H1 (cell line): ENCODE measurements at regions not wholly inside any gene's neighbourhood (a gene's known extent, or its start where the extent isn't known, plus 50 kb on each side); places are given as distances from the start of the nearest gene placed in this dataset.

Source experiments
- CTCF ChIA-PET: fragments of 300-600 bp; sonication (Branson Sonifier 250); formaldehyde crosslinking; loops from one replicate; lab custom pipeline; 2021; ENCODE audit not compliant: partially characterized antibody; lab: Charles Lee
- POLR2A ChIA-PET: fragments of 300-600 bp; sonication (Branson Sonifier 250); formaldehyde crosslinking; loops from one replicate; lab custom pipeline; 2021; ENCODE audit warnings: inconsistent platforms; ENCODE audit not compliant: partially characterized antibody; lab: Charles Lee
- DNase-seq, 2 experiments: peaks; one replicate each; pipeline versions ENCODE4 v3.0.0 to v3.0.0-alpha.2; 2010 to 2022; ENCODE audit warnings: low spot score in 2 of 2, low read depth in 1 of 2, mixed read lengths in 1 of 2
- FAIRE-seq: peaks from 2 replicates; lab custom pipeline; 2011; peaks lifted over from hg19 to GRCh38; lab: Jason Lieb, UNC
- H2AFZ ChIP-seq: 2 replicates; pipeline ENCODE4 v1.8.1; 2012; ENCODE audit warnings: low read length, inconsistent platforms
- H2AK5ac ChIP-seq: 2 replicates; pipeline ENCODE4 v1.6.1; 2013; ENCODE audit warnings: low read depth, low read length
- H2BK120ac ChIP-seq: replicated peaks from 2 replicates; pipeline ENCODE3; 2013; ENCODE audit warnings: low read depth, low read length, inconsistent platforms
- H2BK12ac ChIP-seq: 2 replicates; pipeline ENCODE4 v1.6.1; 2013; ENCODE audit warnings: low read depth, low read length
- H2BK15ac ChIP-seq: 2 replicates; pipeline ENCODE4 v1.6.1; 2013; ENCODE audit warnings: low read length
- H2BK20ac ChIP-seq: 2 replicates; pipeline ENCODE4 v1.6.1; 2013; ENCODE audit warnings: low read length
- H2BK5ac ChIP-seq: 2 replicates; pipeline ENCODE4 v1.6.1; 2013; ENCODE audit warnings: low read depth, low read length
- H3K14ac ChIP-seq: 2 replicates; pipeline ENCODE4 v1.6.1; 2013; ENCODE audit warnings: inconsistent platforms; ENCODE audit not compliant: insufficient read length
- H3K18ac ChIP-seq: 2 replicates; pipeline ENCODE4 v1.6.1; 2013; ENCODE audit warnings: low read length; ENCODE audit errors: extremely low read depth
- H3K23ac ChIP-seq: 2 replicates; pipeline ENCODE4 v1.6.1; 2013; ENCODE audit warnings: inconsistent platforms; ENCODE audit not compliant: insufficient read length
- H3K23me2 ChIP-seq: 2 replicates; pipeline ENCODE4 v1.6.1; 2013; ENCODE audit warnings: low read depth, low read length
- H3K27ac ChIP-seq: 2 replicates; pipeline ENCODE4 v1.6.1; 2011; ENCODE audit warnings: low read depth, low read length, inconsistent platforms
- H3K27me3 ChIP-seq, 4 experiments: replicated peaks in 1 of 4; 1 replicate in 1 of 4; 2 replicates in 3 of 4; pipeline versions ENCODE4 v1.6.1 to v1.8.1; 2011 to 2013; ENCODE audit warnings: low read length in 3 of 4, mild to moderate bottlenecking in 3 of 4, inconsistent platforms in 2 of 4, mixed read lengths in 2 of 4, moderate library complexity in 1 of 4; ENCODE audit not compliant: control insufficient read depth in 3 of 4, insufficient read depth in 3 of 4; ENCODE audit errors: extremely low read depth in 1 of 4
- H3K36me3 ChIP-seq, 4 experiments: 2 replicates each; pipeline versions ENCODE4 v1.6.1 to v1.8.1; 2011 to 2013; ENCODE audit warnings: mild to moderate bottlenecking in 4 of 4, low read length in 3 of 4, moderate library complexity in 2 of 4, control low read depth in 1 of 4, inconsistent platforms in 1 of 4; ENCODE audit not compliant: insufficient read depth in 4 of 4, control insufficient read depth in 2 of 4
- H3K4ac ChIP-seq: replicated peaks from 2 replicates; pipeline ENCODE3; 2013; ENCODE audit warnings: low read length, low read depth, mixed read lengths, inconsistent platforms; ENCODE audit not compliant: insufficient read length
- H3K4me1 ChIP-seq, 4 experiments: replicated peaks in 1 of 4; 1 replicate in 1 of 4; 2 replicates in 3 of 4; pipeline versions ENCODE4 v1.6.1 to v1.8.1; 2011 to 2013; ENCODE audit warnings: low read length in 3 of 4, inconsistent platforms in 2 of 4, mixed read lengths in 1 of 4; ENCODE audit not compliant: insufficient read depth in 4 of 4, control insufficient read depth in 3 of 4
- H3K4me2 ChIP-seq, 2 experiments: 2 replicates each; pipeline versions ENCODE4 v1.6.1 to v1.8.1; 2011 to 2013; ENCODE audit warnings: low read depth in 2 of 2, low read length in 2 of 2, control low read depth in 1 of 2, inconsistent platforms in 1 of 2, mild to moderate bottlenecking in 1 of 2; ENCODE audit not compliant: insufficient read depth in 1 of 2
- H3K4me3 ChIP-seq, 4 experiments: fragments of 200-600, 300-600 bp in 1 of 4; sonication (generic), shearing (Covaris generic), sonication (Bioruptor Twin) in 1 of 4; 2 replicates each; pipeline versions ENCODE4 v1.5.1 to v1.8.1; 2011 to 2016; ENCODE audit warnings: low read length in 4 of 4, low read depth in 3 of 4, control low read depth in 2 of 4, inconsistent platforms in 2 of 4, mild to moderate bottlenecking in 2 of 4, mixed read lengths in 1 of 4, moderate library complexity in 1 of 4; ENCODE audit not compliant: insufficient read depth in 2 of 4; ENCODE audit errors: extremely low read depth in 1 of 4
- H3K56ac ChIP-seq: replicated peaks from 2 replicates; pipeline ENCODE3; 2013; ENCODE audit warnings: low read depth, mild to moderate bottlenecking, mixed read lengths, low read length, inconsistent platforms; ENCODE audit not compliant: insufficient read length
- H3K79me1 ChIP-seq: 2 replicates; pipeline ENCODE4 v1.6.1; 2013; ENCODE audit warnings: low read depth, low read length, control low read depth
- H3K79me2 ChIP-seq, 2 experiments: 2 replicates each; pipeline versions ENCODE4 v1.6.1 to v1.8.1; 2012 to 2013; ENCODE audit warnings: low read length in 2 of 2, mild to moderate bottlenecking in 2 of 2, inconsistent platforms in 1 of 2; ENCODE audit not compliant: insufficient read depth in 2 of 2, control insufficient read depth in 1 of 2
- H3K9ac ChIP-seq, 4 experiments: replicated peaks in 1 of 4; 1 replicate in 1 of 4; 2 replicates in 3 of 4; pipeline versions ENCODE4 v1.6.1 to v1.8.1; 2011 to 2013; ENCODE audit warnings: low read depth in 3 of 4, low read length in 3 of 4, control low read depth in 2 of 4, mild to moderate bottlenecking in 2 of 4, moderate library complexity in 2 of 4, inconsistent platforms in 1 of 4; ENCODE audit errors: extremely low read depth in 1 of 4
- H3K9me3 ChIP-seq, 2 experiments: 2 replicates each; pipeline versions ENCODE4 v1.6.1 to v1.8.1; 2012 to 2013; ENCODE audit warnings: mild to moderate bottlenecking in 2 of 2, moderate library complexity in 2 of 2, control low read depth in 1 of 2, inconsistent platforms in 1 of 2, low read depth in 1 of 2, low read length in 1 of 2, mixed read lengths in 1 of 2; ENCODE audit not compliant: insufficient read depth in 2 of 2
- H4K20me1 ChIP-seq, 2 experiments: replicated peaks in 1 of 2; 2 replicates each; pipeline versions ENCODE3 to v1.8.1; 2011 to 2013; ENCODE audit warnings: inconsistent platforms in 2 of 2, low read length in 2 of 2, mild to moderate bottlenecking in 1 of 2; ENCODE audit not compliant: insufficient read depth in 2 of 2, control insufficient read depth in 1 of 2
- H4K5ac ChIP-seq: 2 replicates; pipeline ENCODE4 v1.6.1; 2013; ENCODE audit warnings: low read length, low read depth, mixed read lengths, inconsistent platforms; ENCODE audit not compliant: insufficient read length
- H4K8ac ChIP-seq: 2 replicates; pipeline ENCODE4 v1.8.0; 2013; ENCODE audit warnings: mild to moderate bottlenecking, moderate library complexity, low read length, inconsistent platforms; ENCODE audit not compliant: insufficient read depth; ENCODE audit errors: extremely low read depth
- H4K91ac ChIP-seq: replicated peaks from 2 replicates; pipeline ENCODE3; 2013; ENCODE audit warnings: low read length, mixed read lengths, inconsistent platforms; ENCODE audit not compliant: insufficient read length
- CBX8 ChIP-seq: fragments of 300-800, 300-1000 bp; sonication (generic); IDR thresholded peaks from 2 replicates; pipeline ENCODE4 v1.7.1; 2016; ENCODE audit warnings: low read depth, low read length, borderline replicate concordance
- CREB1 ChIP-seq: IDR thresholded peaks from 2 replicates; pipeline ENCODE4 v1.6.1; 2012; ENCODE audit warnings: inconsistent platforms
- EGR1 ChIP-seq: IDR thresholded peaks from 2 replicates; pipeline ENCODE4 v1.6.1; 2011; ENCODE audit warnings: low read depth, low read length, borderline replicate concordance
- EZH2 ChIP-seq: fragments of 200-600 bp; sonication (generic); IDR thresholded peaks from 2 replicates; pipeline ENCODE4 v1.7.1; 2012; ENCODE audit warnings: low read depth, mild to moderate bottlenecking, moderate library complexity, low read length, inconsistent platforms; ENCODE audit not compliant: severe bottlenecking
- HDAC6 ChIP-seq: IDR thresholded peaks from one replicate; pipeline ENCODE4 v1.7.1; 2012; ENCODE audit warnings: low read depth, mild to moderate bottlenecking, inconsistent platforms, low read length, moderate library complexity
- KDM5A ChIP-seq: fragments of 200-600 bp; IDR thresholded peaks from 2 replicates; pipeline ENCODE4 v1.7.1; 2012; ENCODE audit warnings: mild to moderate bottlenecking, low read length, inconsistent platforms, mixed read lengths
- MAFK ChIP-seq: IDR thresholded peaks from 2 replicates; pipeline ENCODE4 v1.6.1; 2012; ENCODE audit warnings: low read depth, mild to moderate bottlenecking, improper control_type of control experiment, low read length
- POLR2AphosphoS5 ChIP-seq: IDR thresholded peaks from 2 replicates; pipeline ENCODE4 v1.6.1; 2011; ENCODE audit warnings: low read depth, low read length
- SP1 ChIP-seq: IDR thresholded peaks from 2 replicates; pipeline ENCODE4 v1.6.1; 2011; ENCODE audit warnings: low read depth, low read length
- SP4 ChIP-seq: IDR thresholded peaks from 2 replicates; pipeline ENCODE4 v1.6.1; 2012; ENCODE audit warnings: low read length, inconsistent platforms
- SRF ChIP-seq: IDR thresholded peaks from 2 replicates; pipeline ENCODE4 v1.6.1; 2011; ENCODE audit warnings: mild to moderate bottlenecking, low read depth, low read length, moderate library complexity
- TAF1 ChIP-seq: IDR thresholded peaks from 2 replicates; pipeline ENCODE4 v1.6.1; 2011; ENCODE audit warnings: mild to moderate bottlenecking, low read depth, low read length
- TAF7 ChIP-seq: optimal IDR thresholded peaks from 2 replicates; pipeline ENCODE3; 2011; ENCODE audit warnings: low read depth, mild to moderate bottlenecking, inconsistent platforms, low read length, moderate library complexity, borderline replicate concordance
- WGBS, 2 experiments: shearing (Covaris generic) in 1 of 2; methylation state at CpG; one replicate each; pipeline versions ENCODE4 v1.1.6 to v1.1.7; 2013 to 2015; ENCODE audit warnings: low lambda C conversion rate in 2 of 2, mixed read lengths in 2 of 2, inconsistent platforms in 1 of 2, low coverage in 1 of 2, missing lambda C conversion rate in 1 of 2; ENCODE audit not compliant: insufficient replicate concordance in 2 of 2, insufficient coverage in 1 of 2, insufficient read length in 1 of 2; ENCODE audit errors: extremely low coverage in 1 of 2, missing lambda C conversion rate in 1 of 2; 5-methylcytosine and 5-hydroxymethylcytosine counted together

DNA sequence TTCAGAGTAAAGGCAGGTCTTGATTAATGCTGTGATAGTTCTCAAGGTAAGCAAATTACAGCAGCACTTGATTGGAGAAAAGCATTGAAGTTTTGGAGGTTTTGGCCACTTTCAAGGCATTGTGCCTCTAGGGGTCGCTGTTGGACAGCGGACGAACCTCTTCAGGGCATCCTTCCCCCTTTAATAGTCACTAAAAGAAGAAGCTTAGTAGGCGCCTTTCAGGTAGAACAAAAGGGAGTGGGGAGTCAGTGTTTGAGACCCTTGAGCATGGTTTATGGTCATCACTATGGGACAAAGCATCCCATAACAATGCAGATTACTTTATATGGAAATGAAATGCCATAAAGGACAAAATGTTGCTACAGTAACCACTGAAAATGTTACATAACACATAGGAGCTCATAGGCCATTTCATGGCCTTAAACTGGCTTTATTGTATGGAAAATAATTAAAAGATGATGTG, 199.5 kb upstream of the DCN start:
- Histone ChIP-seq H4K8ac (no peak overlapping the region), H4K20me1 (no peaks in the 10 kb centered on the region), H3K79me2 (no peaks in the 10 kb centered on the region), H2BK15ac (no peak overlapping the region), H3K18ac (no peak overlapping the region), H3K79me1 (no peaks in the 10 kb centered on the region), H3K23me2 (no peaks in the 10 kb centered on the region), H3K4me2 (peak overlapping the region; percentile 31 to 79), H3K4me1 (peaks cover 0 to 10% (median 1%) of the 10 kb centered on the region in 4 experiments; a peak in 5 of 7 replicates), H3K9me3 (no peaks in the 10 kb centered on the region), H2BK120ac (peak overlapping the region; percentile 96), H2AFZ (peak overlapping the region; percentile 37; the same call in 1 of the 2 replicates), H3K14ac (no peak overlapping the region), H3K23ac (no peak overlapping the region), H2BK5ac (peak overlapping the region; percentile 38), H3K36me3 (no peaks in the 10 kb centered on the region), H3K27me3 (no peaks in the 10 kb centered on the region), H4K91ac (peak overlapping the region; percentile 86), H2BK12ac (no peak overlapping the region; the same call in 1 of the 2 replicates), H3K56ac (peak overlapping the region; percentile 27), H2BK20ac (no peak overlapping the region), H3K4ac (peak overlapping the region; percentile 71), H3K9ac (peak overlapping the region in 3 of 4 experiments; percentile 25 to 63 (median 53); a peak in 5 of 7 replicates), H4K5ac (peak overlapping the region; percentile 80), H3K4me3 (peak overlapping the region; percentile 1 to 65 (median 19); a peak in 5 of 8 replicates), H3K27ac (peak overlapping the region; percentile 76), H2AK5ac (no peak overlapping the region)
- ChIA-PET CTCF (interaction anchor here (0.6 to 2.5 kb wide), 61 partner anchors 11 to 1268 kb away, joined by 3 to 41 read pairs (median 3); no protein-coding TSS in a partner anchor), POLR2A (interaction anchor here (0.9 to 4.4 kb wide), 4 partner anchors 121 to 1268 kb away, joined by 3 to 31 read pairs (median 4); partner anchors contain the start of gene BTG1)
- WGBS, 2 experiments: 2% methylated on average over 4 of the region's 4 CpGs; no CpG with 5 or more reads in 1 of the 2 experiments
- FAIRE-seq (peak; percentile 95), DNase-seq (peak; percentile 84 to 94)
- TF ChIP-seq TAF1: peak; percentile 8; the same call in 1 of the 2 replicates
- no peak for TF ChIP-seq SP1
- TF ChIP-seq SRF: no peak; the same call in 1 of the 2 replicates
- no peak for TF ChIP-seq SP4
- TF ChIP-seq CBX8: no peak
- peak; percentile 76 for TF ChIP-seq CREB1
- TF ChIP-seq KDM5A: peak; percentile 95
- TF ChIP-seq EGR1: no peak
- TF ChIP-seq POLR2AphosphoS5: no peak
- no peak for TF ChIP-seq MAFK
- TF ChIP-seq HDAC6: no peak
- no peak for TF ChIP-seq EZH2
- no peak for TF ChIP-seq TAF7
